ENCODE measurements at regions not wholly inside any gene's neighbourhood (a gene's known extent, or its start where the extent isn't known, plus 50 kb on each side); places are given as distances from the start of the nearest gene placed in this dataset.

GRCh38 chr3:80297720-80298119 is 529.9 kb upstream of the ROBO1 start:
- DNase-seq (ENCODE audit: low read depth, low spot score) (no peak), ATAC-seq (no peak)
- Histone ChIP-seq H3K4me3 (ENCODE audit: low read depth in 2 of 2, low read length in 2 of 2) (no peak overlapping the region), H3K27me3 (ENCODE audit: control insufficient read depth, insufficient read depth, low read length) (no peaks in the 10 kb centered on the region), H3K9me3 (ENCODE audit: control insufficient read depth, insufficient read depth, low read depth, low read length) (no peaks in the 10 kb centered on the region), H3K36me3 (ENCODE audit: control insufficient read depth, insufficient read depth, low read length) (no peaks in the 10 kb centered on the region), H3K27ac (ENCODE audit: low read length) (no peak overlapping the region), H3K4me1 (ENCODE audit: control insufficient read depth, insufficient read depth, low read length) (no peaks in the 10 kb centered on the region)
- TF ChIP-seq CTCF (IDR thresholded peaks at IDR 0.05) (no peak), POLR2AphosphoS5 (IDR thresholded peaks at IDR 0.05; ENCODE audit: low read depth, low read length) (no peak), TCF7L2 (IDR thresholded peaks at IDR 0.05; ENCODE audit: low read depth, low read length) (no peak), SIN3A (IDR thresholded peaks at IDR 0.05; ENCODE audit: borderline replicate concordance, insufficient read depth, low read depth, low read length) (no peak)
- TF ChIP-seq, protein P1, sequence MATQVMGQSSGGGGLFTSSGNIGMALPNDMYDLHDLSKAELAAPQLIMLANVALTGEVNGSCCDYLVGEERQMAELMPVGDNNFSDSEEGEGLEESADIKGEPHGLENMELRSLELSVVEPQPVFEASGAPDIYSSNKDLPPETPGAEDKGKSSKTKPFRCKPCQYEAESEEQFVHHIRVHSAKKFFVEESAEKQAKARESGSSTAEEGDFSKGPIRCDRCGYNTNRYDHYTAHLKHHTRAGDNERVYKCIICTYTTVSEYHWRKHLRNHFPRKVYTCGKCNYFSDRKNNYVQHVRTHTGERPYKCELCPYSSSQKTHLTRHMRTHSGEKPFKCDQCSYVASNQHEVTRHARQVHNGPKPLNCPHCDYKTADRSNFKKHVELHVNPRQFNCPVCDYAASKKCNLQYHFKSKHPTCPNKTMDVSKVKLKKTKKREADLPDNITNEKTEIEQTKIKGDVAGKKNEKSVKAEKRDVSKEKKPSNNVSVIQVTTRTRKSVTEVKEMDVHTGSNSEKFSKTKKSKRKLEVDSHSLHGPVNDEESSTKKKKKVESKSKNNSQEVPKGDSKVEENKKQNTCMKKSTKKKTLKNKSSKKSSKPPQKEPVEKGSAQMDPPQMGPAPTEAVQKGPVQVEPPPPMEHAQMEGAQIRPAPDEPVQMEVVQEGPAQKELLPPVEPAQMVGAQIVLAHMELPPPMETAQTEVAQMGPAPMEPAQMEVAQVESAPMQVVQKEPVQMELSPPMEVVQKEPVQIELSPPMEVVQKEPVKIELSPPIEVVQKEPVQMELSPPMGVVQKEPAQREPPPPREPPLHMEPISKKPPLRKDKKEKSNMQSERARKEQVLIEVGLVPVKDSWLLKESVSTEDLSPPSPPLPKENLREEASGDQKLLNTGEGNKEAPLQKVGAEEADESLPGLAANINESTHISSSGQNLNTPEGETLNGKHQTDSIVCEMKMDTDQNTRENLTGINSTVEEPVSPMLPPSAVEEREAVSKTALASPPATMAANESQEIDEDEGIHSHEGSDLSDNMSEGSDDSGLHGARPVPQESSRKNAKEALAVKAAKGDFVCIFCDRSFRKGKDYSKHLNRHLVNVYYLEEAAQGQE (IDR thresholded peaks at IDR 0.05; ENCODE audit: insufficient read depth in 1 of 2, low read depth in 2 of 2, low read length in 1 of 2): no peak
- ChIA-PET CTCF (no interaction called here), POLR2A (no interaction called here)
- no TSS peak for BruUV-seq (replicated peaks)
- intact Hi-C loops (cut with micrococcal nuclease; ENCODE audit: unreplicated experiment) (no loop called here), in situ Hi-C loops (cut with HindIII; ENCODE audit: low pct_unique_long_range_greater_than_20kb, low sequenced_read_pairs) (no loop called here)

DNA sequence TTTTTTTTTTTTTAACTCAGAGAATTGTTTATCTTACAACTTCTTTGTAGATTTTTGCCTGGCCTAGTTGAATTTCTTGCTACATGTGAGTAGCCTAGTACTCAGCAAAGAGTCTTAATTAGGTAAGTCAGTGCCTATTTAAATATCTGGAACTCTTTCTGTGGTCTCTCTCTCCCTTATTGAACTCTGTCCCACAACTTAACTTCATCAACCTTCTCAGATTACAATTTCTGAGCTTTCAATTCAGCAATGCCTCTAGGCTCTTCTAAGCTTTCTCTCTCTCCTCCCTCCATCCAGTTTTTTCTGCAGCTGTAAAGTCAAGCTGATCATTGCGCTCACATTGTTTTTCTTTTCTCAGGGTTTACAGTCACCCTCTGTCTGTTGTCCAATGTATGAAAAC is 517.6 kb upstream of the ROBO1 start:
- H3K36me3 ChIP-seq (ENCODE audit: control insufficient read depth, insufficient read depth, low read length): no peaks in the 10 kb centered on the region
- H3K27me3 ChIP-seq (ENCODE audit: control insufficient read depth, insufficient read depth, low read length): no peaks in the 10 kb centered on the region
- no peak for TF ChIP-seq TCF7L2 (IDR thresholded peaks at IDR 0.05; ENCODE audit: low read depth, low read length)
- TF ChIP-seq SIN3A (IDR thresholded peaks at IDR 0.05; ENCODE audit: borderline replicate concordance, insufficient read depth, low read depth, low read length): no peak
- intact Hi-C loops (cut with micrococcal nuclease; ENCODE audit: unreplicated experiment) (no loop called here), in situ Hi-C loops (cut with HindIII; ENCODE audit: low pct_unique_long_range_greater_than_20kb, low sequenced_read_pairs) (no loop called here)
- H3K9me3 ChIP-seq (ENCODE audit: control insufficient read depth, insufficient read depth, low read depth, low read length): no peaks in the 10 kb centered on the region
- ATAC-seq: no peak
- H3K4me3 ChIP-seq (ENCODE audit: low read depth in 2 of 2, low read length in 2 of 2): peak overlapping the region in 1 of 2 experiments; percentile 1; a peak in 1 of 4 replicates
- ChIA-PET POLR2A (no interaction called here), CTCF (no interaction called here)
- DNase-seq (ENCODE audit: low read depth, low spot score): no peak
- H3K4me1 ChIP-seq (ENCODE audit: control insufficient read depth, insufficient read depth, low read length): no peaks in the 10 kb centered on the region
- no TSS peak for BruUV-seq (replicated peaks)
- no peak overlapping the region for H3K27ac ChIP-seq (ENCODE audit: low read length)

- in situ Hi-C loops (cut with HindIII; ENCODE audit: low pct_unique_long_range_greater_than_20kb, low sequenced_read_pairs): no loop called here
- Histone ChIP-seq H3K9me3 (ENCODE audit: control insufficient read depth, insufficient read depth, low read depth, low read length) (no peaks in the 10 kb centered on the region), H3K4me3 (ENCODE audit: low read depth in 2 of 2, low read length in 2 of 2) (no peak overlapping the region), H3K27ac (ENCODE audit: low read length) (no peak overlapping the region), H3K36me3 (ENCODE audit: control insufficient read depth, insufficient read depth, low read length) (no peaks in the 10 kb centered on the region), H3K4me1 (ENCODE audit: control insufficient read depth, insufficient read depth, low read length) (no peaks in the 10 kb centered on the region), H3K27me3 (ENCODE audit: control insufficient read depth, insufficient read depth, low read length) (no peaks in the 10 kb centered on the region)
- intact Hi-C loops (cut with micrococcal nuclease; ENCODE audit: unreplicated experiment): no loop called here
- CTCF ChIA-PET: no interaction called here
- BruUV-seq (replicated peaks): no TSS peak
- no peak for TF ChIP-seq SIN3A (IDR thresholded peaks at IDR 0.05; ENCODE audit: borderline replicate concordance, insufficient read depth, low read depth, low read length)
- no peak for TF ChIP-seq TCF7L2 (IDR thresholded peaks at IDR 0.05; ENCODE audit: low read depth, low read length)
- TF ChIP-seq CTCF (IDR thresholded peaks at IDR 0.05): no peak
- TF ChIP-seq, protein P1 (IDR thresholded peaks at IDR 0.05; ENCODE audit: insufficient read depth in 1 of 2, low read depth in 2 of 2, low read length in 1 of 2): no peak
- TF ChIP-seq POLR2AphosphoS5 (IDR thresholded peaks at IDR 0.05; ENCODE audit: low read depth, low read length): no peak
- POLR2A ChIA-PET: no interaction called here
- DNase-seq (ENCODE audit: low read depth, low spot score): no peak
- no peak for ATAC-seq
Observed at GRCh38 chr3:80283783-80284182, 516.0 kb upstream of the ROBO1 start.

Data from Panc1 (cell line).